ENCODE measurements at regions not wholly inside any gene's neighbourhood (a gene's known extent, or its start where the extent isn't known, plus 50 kb on each side); places are given as distances from the start of the nearest gene placed in this dataset.

DNA sequence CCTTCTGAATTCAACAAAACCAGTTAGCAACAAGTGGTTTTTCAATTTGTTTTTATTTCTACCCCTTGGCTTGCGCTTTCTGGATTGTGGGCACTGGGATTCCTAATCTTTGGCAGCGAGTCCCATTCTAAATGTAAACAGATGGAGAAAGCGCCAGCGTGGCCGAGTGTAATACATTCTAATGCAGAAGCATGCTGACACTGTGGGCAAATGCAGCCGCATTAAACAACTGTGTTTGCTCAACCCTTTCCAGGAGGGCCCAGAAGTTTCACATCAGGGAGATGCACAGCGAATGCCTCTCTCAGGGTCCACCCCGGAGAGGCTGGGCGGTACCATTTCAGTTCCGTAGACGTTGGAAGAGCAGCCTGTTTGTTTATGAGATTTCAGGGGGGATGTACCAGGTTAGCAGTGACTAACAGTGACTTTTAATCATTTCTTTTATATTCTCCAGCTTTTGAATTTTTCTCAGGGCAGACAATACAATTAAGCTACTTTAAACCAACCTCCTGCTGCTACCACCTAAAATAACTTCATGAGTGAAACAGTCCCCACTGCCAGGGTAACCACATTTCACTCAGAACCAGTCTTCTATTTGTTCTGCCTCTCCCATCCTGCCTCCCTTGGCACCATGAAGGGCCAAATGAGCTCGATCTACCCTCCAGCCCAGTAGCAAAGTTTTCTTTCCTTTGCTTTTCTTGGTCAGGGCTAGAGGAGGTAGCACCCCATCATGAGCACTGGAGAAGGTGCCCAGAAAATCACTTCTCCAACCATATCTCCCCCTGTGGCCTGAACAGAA lies 164.2 kb upstream of the ITGB1 start:
- H3K79me1 ChIP-seq (replicated peaks; ENCODE audit: low read length, poor library complexity, severe bottlenecking), result peaks cover 2% of the 10 kb centered on the region
- H3K4me1 ChIP-seq (ENCODE audit: control insufficient read depth, insufficient read depth, low read depth, low read length), result peaks cover 7% of the 10 kb centered on the region
- peak overlapping the region; percentile 22 for H2BK5ac ChIP-seq (ENCODE audit: low read depth, low read length, poor library complexity, severe bottlenecking)
- H2BK12ac ChIP-seq (ENCODE audit: low read length in 2 of 2), result no peak overlapping the region
- no peak overlapping the region for H4K8ac ChIP-seq (ENCODE audit: low read length)
- H3K18ac ChIP-seq (ENCODE audit: low read depth in 1 of 2, low read length in 2 of 2), result no peak overlapping the region
- H3K9me3 ChIP-seq (ENCODE audit: control insufficient read depth, low read length), result no peaks in the 10 kb centered on the region
- no peak overlapping the region for H2BK120ac ChIP-seq (ENCODE audit: low read depth, low read length)
- H3K36me3 ChIP-seq (ENCODE audit: control insufficient read depth in 1 of 2, insufficient read depth in 2 of 2, low read depth in 1 of 2, low read length in 2 of 2), result no peaks in the 10 kb centered on the region
- no peak overlapping the region for H4K91ac ChIP-seq (ENCODE audit: low read length)
- no peak overlapping the region for H3K23ac ChIP-seq (ENCODE audit: low read length in 2 of 2)
- no peak overlapping the region for H2BK15ac ChIP-seq (ENCODE audit: low read depth, poor library complexity, severe bottlenecking)
- no peak overlapping the region for H3K4me3 ChIP-seq (ENCODE audit: insufficient read depth in 1 of 2, low read depth in 1 of 2, low read length in 2 of 2)
- H3K27ac ChIP-seq (ENCODE audit: low read length, poor library complexity, severe bottlenecking), result peak overlapping the region; percentile 84
- H3K4ac ChIP-seq (ENCODE audit: low read depth in 1 of 2, low read length in 2 of 2), result no peak overlapping the region
- no peak overlapping the region for H3K4me2 ChIP-seq (ENCODE audit: low read length, poor library complexity, severe bottlenecking)
- 83% methylated on average over 10 of the region's 12 CpGs for WGBS
- H3K9ac ChIP-seq (ENCODE audit: low read length), result peak overlapping the region; percentile 33
- DNase-seq, result no peak
- H2AK5ac ChIP-seq (ENCODE audit: low read length, severe bottlenecking), result peak overlapping the region; percentile 91
- H3K14ac ChIP-seq (ENCODE audit: low read length in 2 of 2), result no peak overlapping the region
- no peak overlapping the region for H2AFZ ChIP-seq (ENCODE audit: low read depth, low read length)
- H3K27me3 ChIP-seq (ENCODE audit: control insufficient read depth in 1 of 2, insufficient read depth in 1 of 2, low read length in 2 of 2), result no peaks in the 10 kb centered on the region

GRCh38 chr10:33120700-33121099 lies 162.7 kb upstream of the ITGB1 start:
- Histone ChIP-seq H3K9me3 (ENCODE audit: control insufficient read depth, low read length) (no peaks in the 10 kb centered on the region), H3K14ac (ENCODE audit: low read length in 2 of 2) (no peak overlapping the region), H2AFZ (ENCODE audit: low read depth, low read length) (no peak overlapping the region), H2BK12ac (ENCODE audit: low read length in 2 of 2) (no peak overlapping the region), H2BK120ac (ENCODE audit: low read depth, low read length) (no peak overlapping the region), H2BK15ac (ENCODE audit: low read depth, poor library complexity, severe bottlenecking) (no peak overlapping the region), H3K18ac (ENCODE audit: low read depth in 1 of 2, low read length in 2 of 2) (no peak overlapping the region), H3K4me2 (ENCODE audit: low read length, poor library complexity, severe bottlenecking) (no peak overlapping the region), H3K36me3 (ENCODE audit: control insufficient read depth in 1 of 2, insufficient read depth in 2 of 2, low read depth in 1 of 2, low read length in 2 of 2) (no peaks in the 10 kb centered on the region), H3K23ac (ENCODE audit: low read length in 2 of 2) (no peak overlapping the region), H3K4me3 (ENCODE audit: insufficient read depth in 1 of 2, low read depth in 1 of 2, low read length in 2 of 2) (no peak overlapping the region), H3K4me1 (ENCODE audit: control insufficient read depth, insufficient read depth, low read depth, low read length) (peaks cover 5% of the 10 kb centered on the region), H3K4ac (ENCODE audit: low read depth in 1 of 2, low read length in 2 of 2) (no peak overlapping the region), H3K27ac (ENCODE audit: low read length, poor library complexity, severe bottlenecking) (no peak overlapping the region), H4K91ac (ENCODE audit: low read length) (no peak overlapping the region), H3K79me1 (replicated peaks; ENCODE audit: low read length, poor library complexity, severe bottlenecking) (peaks cover 2% of the 10 kb centered on the region), H2AK5ac (ENCODE audit: low read length, severe bottlenecking) (no peak overlapping the region), H4K8ac (ENCODE audit: low read length) (no peak overlapping the region), H3K9ac (ENCODE audit: low read length) (no peak overlapping the region), H3K27me3 (ENCODE audit: control insufficient read depth in 1 of 2, insufficient read depth in 1 of 2, low read length in 2 of 2) (no peaks in the 10 kb centered on the region), H2BK5ac (ENCODE audit: low read depth, low read length, poor library complexity, severe bottlenecking) (no peak overlapping the region)
- no peak for DNase-seq
- whole genome bisulfite sequencing, result 86% methylated on average over 1 of the region's 2 CpGs

DNA sequence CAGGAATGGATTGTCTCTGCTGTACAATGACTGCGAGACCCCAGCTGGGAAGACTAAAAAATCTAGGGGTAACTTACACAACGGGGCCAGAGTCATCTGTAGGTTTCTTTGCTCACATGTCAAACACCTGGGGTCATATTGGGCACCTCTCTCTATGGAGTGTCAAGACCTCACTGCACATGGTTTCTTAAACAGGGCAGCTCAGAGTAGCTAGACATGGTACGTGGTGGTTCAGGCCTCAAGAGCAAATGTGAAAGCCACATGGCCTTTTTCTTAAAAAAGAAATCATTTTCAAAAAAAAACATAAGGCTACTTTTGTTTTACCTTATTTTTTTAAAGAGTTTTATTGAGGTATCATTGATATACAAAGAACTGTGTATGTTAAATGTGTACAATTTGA lies 162.2 kb upstream of the ITGB1 start:
- Histone ChIP-seq H3K18ac (ENCODE audit: low read depth in 1 of 2, low read length in 2 of 2) (no peak overlapping the region), H4K91ac (ENCODE audit: low read length) (no peak overlapping the region), H4K8ac (ENCODE audit: low read length) (no peak overlapping the region), H3K9ac (ENCODE audit: low read length) (no peak overlapping the region), H3K23ac (ENCODE audit: low read length in 2 of 2) (no peak overlapping the region), H3K36me3 (ENCODE audit: control insufficient read depth in 1 of 2, insufficient read depth in 2 of 2, low read depth in 1 of 2, low read length in 2 of 2) (no peaks in the 10 kb centered on the region), H2BK12ac (ENCODE audit: low read length in 2 of 2) (no peak overlapping the region), H2BK120ac (ENCODE audit: low read depth, low read length) (no peak overlapping the region), H3K14ac (ENCODE audit: low read length in 2 of 2) (no peak overlapping the region), H3K4me3 (ENCODE audit: insufficient read depth in 1 of 2, low read depth in 1 of 2, low read length in 2 of 2) (no peak overlapping the region), H3K79me1 (replicated peaks; ENCODE audit: low read length, poor library complexity, severe bottlenecking) (peaks cover 2% of the 10 kb centered on the region), H2BK5ac (ENCODE audit: low read depth, low read length, poor library complexity, severe bottlenecking) (no peak overlapping the region), H3K9me3 (ENCODE audit: control insufficient read depth, low read length) (no peaks in the 10 kb centered on the region), H3K4me1 (ENCODE audit: control insufficient read depth, insufficient read depth, low read depth, low read length) (peaks cover 6% of the 10 kb centered on the region), H2AK5ac (ENCODE audit: low read length, severe bottlenecking) (peak overlapping the region; percentile 57), H3K4ac (ENCODE audit: low read depth in 1 of 2, low read length in 2 of 2) (no peak overlapping the region), H3K27me3 (ENCODE audit: control insufficient read depth in 1 of 2, insufficient read depth in 1 of 2, low read length in 2 of 2) (no peaks in the 10 kb centered on the region), H3K4me2 (ENCODE audit: low read length, poor library complexity, severe bottlenecking) (no peak overlapping the region), H2BK15ac (ENCODE audit: low read depth, poor library complexity, severe bottlenecking) (no peak overlapping the region), H2AFZ (ENCODE audit: low read depth, low read length) (no peak overlapping the region), H3K27ac (ENCODE audit: low read length, poor library complexity, severe bottlenecking) (no peak overlapping the region)
- 79% methylated on average over 3 of the region's 3 CpGs for WGBS
- no peak for DNase-seq

- DNase-seq, result no peak
- peak overlapping the region; percentile 41 for H2BK15ac ChIP-seq (ENCODE audit: low read depth, poor library complexity, severe bottlenecking)
- H4K91ac ChIP-seq (ENCODE audit: low read length), result no peak overlapping the region
- H3K14ac ChIP-seq (ENCODE audit: low read length in 2 of 2), result no peak overlapping the region
- WGBS, result 92% methylated on average over 6 of the region's 6 CpGs
- H2BK12ac ChIP-seq (ENCODE audit: low read length in 2 of 2), result no peak overlapping the region
- no peaks in the 10 kb centered on the region for H3K27me3 ChIP-seq (ENCODE audit: control insufficient read depth in 1 of 2, insufficient read depth in 1 of 2, low read length in 2 of 2)
- H3K4me1 ChIP-seq (ENCODE audit: control insufficient read depth, insufficient read depth, low read depth, low read length), result peaks cover 6% of the 10 kb centered on the region
- H3K4ac ChIP-seq (ENCODE audit: low read depth in 1 of 2, low read length in 2 of 2), result no peak overlapping the region
- no peak overlapping the region for H3K9ac ChIP-seq (ENCODE audit: low read length)
- H3K18ac ChIP-seq (ENCODE audit: low read depth in 1 of 2, low read length in 2 of 2), result no peak overlapping the region
- H2AK5ac ChIP-seq (ENCODE audit: low read length, severe bottlenecking), result peak overlapping the region; percentile 1
- no peaks in the 10 kb centered on the region for H3K36me3 ChIP-seq (ENCODE audit: control insufficient read depth in 1 of 2, insufficient read depth in 2 of 2, low read depth in 1 of 2, low read length in 2 of 2)
- no peak overlapping the region for H4K8ac ChIP-seq (ENCODE audit: low read length)
- H3K27ac ChIP-seq (ENCODE audit: low read length, poor library complexity, severe bottlenecking), result no peak overlapping the region
- no peaks in the 10 kb centered on the region for H3K9me3 ChIP-seq (ENCODE audit: control insufficient read depth, low read length)
- no peak overlapping the region for H2AFZ ChIP-seq (ENCODE audit: low read depth, low read length)
- H2BK5ac ChIP-seq (ENCODE audit: low read depth, low read length, poor library complexity, severe bottlenecking), result no peak overlapping the region
- no peak overlapping the region for H3K4me3 ChIP-seq (ENCODE audit: insufficient read depth in 1 of 2, low read depth in 1 of 2, low read length in 2 of 2)
- H3K23ac ChIP-seq (ENCODE audit: low read length in 2 of 2), result no peak overlapping the region
- no peak overlapping the region for H2BK120ac ChIP-seq (ENCODE audit: low read depth, low read length)
- H3K79me1 ChIP-seq (replicated peaks; ENCODE audit: low read length, poor library complexity, severe bottlenecking), result peaks cover 2% of the 10 kb centered on the region
- H3K4me2 ChIP-seq (ENCODE audit: low read length, poor library complexity, severe bottlenecking), result no peak overlapping the region
These were observed 159.8 kb upstream of the ITGB1 start for GRCh38 chr10:33117816-33118215.

All from mesenchymal stem cell (in vitro differentiated cells and primary cell).